ENCODE measurements at regions not wholly inside any gene's neighbourhood (a gene's known extent, or its start where the extent isn't known, plus 50 kb on each side); places are given as distances from the start of the nearest gene placed in this dataset.
A peak's percentile ranks its signal among the peaks of the same experiment; 100 is the strongest.
"Not testable (repeated sequence)": the region's sequence is repeated elsewhere in the genome, so short reads cannot be mapped to it uniquely, and the experiment has no call there.

GRCh38 chr7:69052-69451 is 123.3 kb upstream of the FAM20C start:
- not testable (repeated sequence) for H2BK5ac ChIP-seq (ENCODE audit: low read depth, low read length); H3K18ac ChIP-seq (ENCODE audit: extremely low read depth, low read length); H3K23me2 ChIP-seq (ENCODE audit: low read depth, low read length); H3K27ac ChIP-seq (ENCODE audit: low read depth, low read length); H3K27me3 ChIP-seq (replicated peaks in 1 of 4; ENCODE audit: control insufficient read depth in 3 of 4, extremely low read depth in 1 of 4, insufficient read depth in 3 of 4, low read length in 3 of 4); H3K4me3 ChIP-seq (ENCODE audit: extremely low read depth in 1 of 4, insufficient read depth in 2 of 4, low read depth in 3 of 4, low read length in 4 of 4); H3K4me2 ChIP-seq (ENCODE audit: insufficient read depth in 1 of 2, low read depth in 2 of 2, low read length in 2 of 2); H3K23ac ChIP-seq (ENCODE audit: insufficient read length); H3K9ac ChIP-seq (replicated peaks in 1 of 4; ENCODE audit: extremely low read depth in 1 of 4, low read depth in 3 of 4, low read length in 3 of 4); H2AFZ ChIP-seq (ENCODE audit: low read length); H3K4ac ChIP-seq (replicated peaks; ENCODE audit: insufficient read length, low read depth, low read length); DNase-seq (ENCODE audit: low read depth in 1 of 2, low spot score in 2 of 2); FAIRE-seq; H3K4me1 ChIP-seq (replicated peaks in 1 of 4; ENCODE audit: control insufficient read depth in 3 of 4, insufficient read depth in 4 of 4, low read length in 3 of 4); H4K5ac ChIP-seq (ENCODE audit: insufficient read length, low read depth, low read length); H2BK20ac ChIP-seq (ENCODE audit: low read length); H3K79me2 ChIP-seq (ENCODE audit: control insufficient read depth in 1 of 2, insufficient read depth in 2 of 2, low read length in 2 of 2); H2BK15ac ChIP-seq (ENCODE audit: low read length); H3K56ac ChIP-seq (replicated peaks; ENCODE audit: insufficient read length, low read depth, low read length); H2BK120ac ChIP-seq (replicated peaks; ENCODE audit: low read depth, low read length); H2AK5ac ChIP-seq (ENCODE audit: low read depth, low read length); H3K14ac ChIP-seq (ENCODE audit: insufficient read length); H3K9me3 ChIP-seq (ENCODE audit: insufficient read depth in 2 of 2, low read depth in 1 of 2, low read length in 1 of 2); H3K36me3 ChIP-seq (ENCODE audit: control insufficient read depth in 2 of 4, insufficient read depth in 4 of 4, low read length in 3 of 4); H2BK12ac ChIP-seq (ENCODE audit: low read depth, low read length); H4K20me1 ChIP-seq (replicated peaks in 1 of 2; ENCODE audit: control insufficient read depth in 1 of 2, insufficient read depth in 2 of 2, low read length in 2 of 2); H4K91ac ChIP-seq (replicated peaks; ENCODE audit: insufficient read length, low read length); H4K8ac ChIP-seq (ENCODE audit: extremely low read depth, insufficient read depth, low read length); H3K79me1 ChIP-seq (ENCODE audit: low read depth, low read length)
- WGBS, 2 experiments (ENCODE audit: extremely low coverage in 1 of 2, insufficient coverage in 1 of 2, insufficient read length in 1 of 2, insufficient replicate concordance in 2 of 2, low coverage in 1 of 2, low lambda C conversion rate in 2 of 2, missing lambda C conversion rate in 1 of 2): no CpG with 5 or more reads among the region's 4 CpGs
- ChIA-PET CTCF (ENCODE audit: partially characterized antibody) (interaction anchor here (1.1 to 3.2 kb wide), 7 partner anchors 10 to 118 kb away, joined by 3 to 17 read pairs (median 5); no protein-coding TSS in a partner anchor), POLR2A (ENCODE audit: partially characterized antibody) (interaction anchor here (1.7 kb wide), 1 partner anchor 20 kb away, joined by 6 read pairs; no protein-coding TSS in a partner anchor)

GRCh38 chr7:69499-70123 is 122.8 kb upstream of the FAM20C start:
- H3K79me1 ChIP-seq (ENCODE audit: low read depth, low read length); H3K4me3 ChIP-seq (ENCODE audit: extremely low read depth in 1 of 4, insufficient read depth in 2 of 4, low read depth in 3 of 4, low read length in 4 of 4); H3K4me1 ChIP-seq (replicated peaks in 1 of 4; ENCODE audit: control insufficient read depth in 3 of 4, insufficient read depth in 4 of 4, low read length in 3 of 4); H3K18ac ChIP-seq (ENCODE audit: extremely low read depth, low read length); H3K14ac ChIP-seq (ENCODE audit: insufficient read length); H2BK15ac ChIP-seq (ENCODE audit: low read length); H2BK12ac ChIP-seq (ENCODE audit: low read depth, low read length); DNase-seq (ENCODE audit: low read depth in 1 of 2, low spot score in 2 of 2); H3K4ac ChIP-seq (replicated peaks; ENCODE audit: insufficient read length, low read depth, low read length); H2BK5ac ChIP-seq (ENCODE audit: low read depth, low read length); H3K9me3 ChIP-seq (ENCODE audit: insufficient read depth in 2 of 2, low read depth in 1 of 2, low read length in 1 of 2); H3K79me2 ChIP-seq (ENCODE audit: control insufficient read depth in 1 of 2, insufficient read depth in 2 of 2, low read length in 2 of 2); H3K36me3 ChIP-seq (ENCODE audit: control insufficient read depth in 2 of 4, insufficient read depth in 4 of 4, low read length in 3 of 4); POLR2A ChIA-PET (ENCODE audit: partially characterized antibody); H2AFZ ChIP-seq (ENCODE audit: low read length); H3K9ac ChIP-seq (replicated peaks in 1 of 4; ENCODE audit: extremely low read depth in 1 of 4, low read depth in 3 of 4, low read length in 3 of 4); H3K27ac ChIP-seq (ENCODE audit: low read depth, low read length); H3K23me2 ChIP-seq (ENCODE audit: low read depth, low read length); H2BK120ac ChIP-seq (replicated peaks; ENCODE audit: low read depth, low read length); H4K20me1 ChIP-seq (replicated peaks in 1 of 2; ENCODE audit: control insufficient read depth in 1 of 2, insufficient read depth in 2 of 2, low read length in 2 of 2); H4K91ac ChIP-seq (replicated peaks; ENCODE audit: insufficient read length, low read length); H2AK5ac ChIP-seq (ENCODE audit: low read depth, low read length); H3K23ac ChIP-seq (ENCODE audit: insufficient read length); H3K4me2 ChIP-seq (ENCODE audit: insufficient read depth in 1 of 2, low read depth in 2 of 2, low read length in 2 of 2); H3K27me3 ChIP-seq (replicated peaks in 1 of 4; ENCODE audit: control insufficient read depth in 3 of 4, extremely low read depth in 1 of 4, insufficient read depth in 3 of 4, low read length in 3 of 4); H4K8ac ChIP-seq (ENCODE audit: extremely low read depth, insufficient read depth, low read length); H2BK20ac ChIP-seq (ENCODE audit: low read length); H4K5ac ChIP-seq (ENCODE audit: insufficient read length, low read depth, low read length); H3K56ac ChIP-seq (replicated peaks; ENCODE audit: insufficient read length, low read depth, low read length): not testable (repeated sequence)
- peak; percentile 32 for FAIRE-seq
- CTCF ChIA-PET (ENCODE audit: partially characterized antibody): interaction anchor here (1.1 to 1.5 kb wide), 2 partner anchors 11 to 45 kb away, joined by 3 to 5 read pairs; no protein-coding TSS in a partner anchor
- WGBS, 2 experiments (ENCODE audit: extremely low coverage in 1 of 2, insufficient coverage in 1 of 2, insufficient read length in 1 of 2, insufficient replicate concordance in 2 of 2, low coverage in 1 of 2, low lambda C conversion rate in 2 of 2, missing lambda C conversion rate in 1 of 2): 97% methylated on average over 5 of the region's 11 CpGs; no CpG with 5 or more reads in 1 of the 2 experiments

Measured in H1 (cell line).